ENCODE measurements at regions not wholly inside any gene's neighbourhood (a gene's known extent, or its start where the extent isn't known, plus 50 kb on each side); places are given as distances from the start of the nearest gene placed in this dataset.

GRCh38 chr11:127274328-127274676 is 273.7 kb upstream of the KIRREL3 start:
- DNase-seq (ENCODE audit: low read depth in 4 of 6, low spot score in 6 of 6) = no peak
- Histone ChIP-seq H3K9me3 (ENCODE audit: control insufficient read depth, insufficient read depth, low read length) (no peaks in the 10 kb centered on the region), H3K4me3 (ENCODE audit: low read depth, low read length) (no peak overlapping the region), H3K4me1 (ENCODE audit: control insufficient read depth, insufficient read depth, low read length) (no peaks in the 10 kb centered on the region), H3K27ac (ENCODE audit: low read depth, low read length) (no peak overlapping the region), H3K27me3 (ENCODE audit: control insufficient read depth, insufficient read depth, low read length) (no peaks in the 10 kb centered on the region), H3K36me3 (ENCODE audit: control insufficient read depth, insufficient read depth, low read length) (no peaks in the 10 kb centered on the region)
- WGBS (ENCODE audit: insufficient coverage) = 82% methylated on average over 1 of the region's 1 CpG

GRCh38 chr11:127273593-127274327 is 273.2 kb upstream of the KIRREL3 start:
- Histone ChIP-seq H3K27ac (ENCODE audit: low read depth, low read length) (no peak overlapping the region), H3K36me3 (ENCODE audit: control insufficient read depth, insufficient read depth, low read length) (no peaks in the 10 kb centered on the region), H3K9me3 (ENCODE audit: control insufficient read depth, insufficient read depth, low read length) (no peaks in the 10 kb centered on the region), H3K4me3 (ENCODE audit: low read depth, low read length) (no peak overlapping the region), H3K27me3 (ENCODE audit: control insufficient read depth, insufficient read depth, low read length) (no peaks in the 10 kb centered on the region), H3K4me1 (ENCODE audit: control insufficient read depth, insufficient read depth, low read length) (no peaks in the 10 kb centered on the region)
- 80% methylated on average over 1 of the region's 5 CpGs for WGBS (ENCODE audit: insufficient coverage)
- DNase-seq (ENCODE audit: low read depth in 4 of 6, low spot score in 6 of 6) = no peak

GRCh38 chr11:127270851-127271250 is 270.3 kb upstream of the KIRREL3 start:
- no peaks in the 10 kb centered on the region for H3K9me3 ChIP-seq (ENCODE audit: control insufficient read depth, insufficient read depth, low read length)
- no peak overlapping the region for H3K27ac ChIP-seq (ENCODE audit: low read depth, low read length)
- no peaks in the 10 kb centered on the region for H3K27me3 ChIP-seq (ENCODE audit: control insufficient read depth, insufficient read depth, low read length)
- DNase-seq (ENCODE audit: low read depth in 4 of 6, low spot score in 6 of 6) = no peak
- no peaks in the 10 kb centered on the region for H3K36me3 ChIP-seq (ENCODE audit: control insufficient read depth, insufficient read depth, low read length)
- no peak overlapping the region for H3K4me3 ChIP-seq (ENCODE audit: low read depth, low read length)
- WGBS (ENCODE audit: insufficient coverage) = 71% methylated on average over 2 of the region's 2 CpGs
- H3K4me1 ChIP-seq (ENCODE audit: control insufficient read depth, insufficient read depth, low read length) = no peaks in the 10 kb centered on the region

- Histone ChIP-seq H3K27me3 (ENCODE audit: control insufficient read depth, insufficient read depth, low read length) (no peaks in the 10 kb centered on the region), H3K36me3 (ENCODE audit: control insufficient read depth, insufficient read depth, low read length) (no peaks in the 10 kb centered on the region), H3K27ac (ENCODE audit: low read depth, low read length) (no peak overlapping the region), H3K4me3 (ENCODE audit: low read depth, low read length) (no peak overlapping the region), H3K4me1 (ENCODE audit: control insufficient read depth, insufficient read depth, low read length) (no peaks in the 10 kb centered on the region), H3K9me3 (ENCODE audit: control insufficient read depth, insufficient read depth, low read length) (no peaks in the 10 kb centered on the region)
- DNase-seq (ENCODE audit: low read depth in 4 of 6, low spot score in 6 of 6) = peak in 1 of 6 donors; percentile 58
- WGBS (ENCODE audit: insufficient coverage) = no CpG with 5 or more reads among the region's 1 CpG
Observed at GRCh38 chr11:127269911-127270310, 269.3 kb upstream of the KIRREL3 start.

GRCh38 chr11:127268932-127269331 is 268.4 kb upstream of the KIRREL3 start:
- no peaks in the 10 kb centered on the region for H3K4me1 ChIP-seq (ENCODE audit: control insufficient read depth, insufficient read depth, low read length)
- H3K9me3 ChIP-seq (ENCODE audit: control insufficient read depth, insufficient read depth, low read length) = no peaks in the 10 kb centered on the region
- H3K27me3 ChIP-seq (ENCODE audit: control insufficient read depth, insufficient read depth, low read length) = no peaks in the 10 kb centered on the region
- no peaks in the 10 kb centered on the region for H3K36me3 ChIP-seq (ENCODE audit: control insufficient read depth, insufficient read depth, low read length)
- DNase-seq (ENCODE audit: low read depth in 4 of 6, low spot score in 6 of 6) = no peak
- H3K4me3 ChIP-seq (ENCODE audit: low read depth, low read length) = no peak overlapping the region
- H3K27ac ChIP-seq (ENCODE audit: low read depth, low read length) = no peak overlapping the region

- Histone ChIP-seq H3K27ac (ENCODE audit: low read depth, low read length) (no peak overlapping the region), H3K4me1 (ENCODE audit: control insufficient read depth, insufficient read depth, low read length) (no peaks in the 10 kb centered on the region), H3K36me3 (ENCODE audit: control insufficient read depth, insufficient read depth, low read length) (no peaks in the 10 kb centered on the region), H3K9me3 (ENCODE audit: control insufficient read depth, insufficient read depth, low read length) (no peaks in the 10 kb centered on the region), H3K27me3 (ENCODE audit: control insufficient read depth, insufficient read depth, low read length) (no peaks in the 10 kb centered on the region), H3K4me3 (ENCODE audit: low read depth, low read length) (no peak overlapping the region)
- DNase-seq (ENCODE audit: low read depth in 4 of 6, low spot score in 6 of 6) = peak in 2 of 6 donors; percentile 30 to 61
- 43% methylated on average over 6 of the region's 7 CpGs for WGBS (ENCODE audit: insufficient coverage)
Observed at GRCh38 chr11:127268521-127268920, 268.0 kb upstream of the KIRREL3 start.

- peaks cover 4% of the 10 kb centered on the region for H3K4me1 ChIP-seq (ENCODE audit: control insufficient read depth, insufficient read depth, low read length)
- no peaks in the 10 kb centered on the region for H3K36me3 ChIP-seq (ENCODE audit: control insufficient read depth, insufficient read depth, low read length)
- H3K27me3 ChIP-seq (ENCODE audit: control insufficient read depth, insufficient read depth, low read length) = no peaks in the 10 kb centered on the region
- no peak overlapping the region for H3K4me3 ChIP-seq (ENCODE audit: low read depth, low read length)
- H3K27ac ChIP-seq (ENCODE audit: low read depth, low read length) = no peak overlapping the region
- DNase-seq (ENCODE audit: low read depth in 4 of 6, low spot score in 6 of 6) = peak in 1 of 6 donors; percentile 55
- WGBS (ENCODE audit: insufficient coverage) = no CpG with 5 or more reads among the region's 1 CpG
- no peaks in the 10 kb centered on the region for H3K9me3 ChIP-seq (ENCODE audit: control insufficient read depth, insufficient read depth, low read length)
Observed at GRCh38 chr11:127259102-127259501, 258.5 kb upstream of the KIRREL3 start.

- H3K27ac ChIP-seq (ENCODE audit: low read depth, low read length) = no peak overlapping the region
- no peaks in the 10 kb centered on the region for H3K27me3 ChIP-seq (ENCODE audit: control insufficient read depth, insufficient read depth, low read length)
- 46% methylated on average over 6 of the region's 6 CpGs for WGBS (ENCODE audit: insufficient coverage)
- H3K4me1 ChIP-seq (ENCODE audit: control insufficient read depth, insufficient read depth, low read length) = peaks cover 4% of the 10 kb centered on the region
- no peaks in the 10 kb centered on the region for H3K36me3 ChIP-seq (ENCODE audit: control insufficient read depth, insufficient read depth, low read length)
- H3K4me3 ChIP-seq (ENCODE audit: low read depth, low read length) = no peak overlapping the region
- peak in 1 of 6 donors; percentile 44 for DNase-seq (ENCODE audit: low read depth in 4 of 6, low spot score in 6 of 6)
- no peaks in the 10 kb centered on the region for H3K9me3 ChIP-seq (ENCODE audit: control insufficient read depth, insufficient read depth, low read length)
Observed at GRCh38 chr11:127255209-127255608, 254.6 kb upstream of the KIRREL3 start.

GRCh38 chr11:127252321-127252720 is 251.8 kb upstream of the KIRREL3 start:
- no peak for DNase-seq (ENCODE audit: low read depth in 4 of 6, low spot score in 6 of 6)
- no peaks in the 10 kb centered on the region for H3K27me3 ChIP-seq (ENCODE audit: control insufficient read depth, insufficient read depth, low read length)
- no peak overlapping the region for H3K27ac ChIP-seq (ENCODE audit: low read depth, low read length)
- H3K9me3 ChIP-seq (ENCODE audit: control insufficient read depth, insufficient read depth, low read length) = no peaks in the 10 kb centered on the region
- 73% methylated on average over 2 of the region's 3 CpGs for WGBS (ENCODE audit: insufficient coverage)
- H3K4me3 ChIP-seq (ENCODE audit: low read depth, low read length) = no peak overlapping the region
- no peaks in the 10 kb centered on the region for H3K36me3 ChIP-seq (ENCODE audit: control insufficient read depth, insufficient read depth, low read length)
- peaks cover 4% of the 10 kb centered on the region for H3K4me1 ChIP-seq (ENCODE audit: control insufficient read depth, insufficient read depth, low read length)

- no peaks in the 10 kb centered on the region for H3K4me1 ChIP-seq (ENCODE audit: control insufficient read depth, insufficient read depth, low read length)
- no peaks in the 10 kb centered on the region for H3K36me3 ChIP-seq (ENCODE audit: control insufficient read depth, insufficient read depth, low read length)
- no peak overlapping the region for H3K27ac ChIP-seq (ENCODE audit: low read depth, low read length)
- H3K9me3 ChIP-seq (ENCODE audit: control insufficient read depth, insufficient read depth, low read length) = no peaks in the 10 kb centered on the region
- no peak overlapping the region for H3K4me3 ChIP-seq (ENCODE audit: low read depth, low read length)
- 89% methylated on average over 4 of the region's 4 CpGs for WGBS (ENCODE audit: insufficient coverage)
- peak in 1 of 6 donors; percentile 87 for DNase-seq (ENCODE audit: low read depth in 4 of 6, low spot score in 6 of 6)
- no peaks in the 10 kb centered on the region for H3K27me3 ChIP-seq (ENCODE audit: control insufficient read depth, insufficient read depth, low read length)
Observed at GRCh38 chr11:127249576-127249975, 249.0 kb upstream of the KIRREL3 start.
